ENCODE measurements at regions not wholly inside any gene's neighbourhood (a gene's known extent, or its start where the extent isn't known, plus 50 kb on each side); places are given as distances from the start of the nearest gene placed in this dataset.

- no peak for DNase-seq (ENCODE audit: low read depth in 1 of 2, low spot score in 1 of 2)
- Histone ChIP-seq H3K27me3 (ENCODE audit: insufficient read depth, poor library complexity, severe bottlenecking) (no peaks in the 10 kb centered on the region), H3K4me3 (replicated peaks; ENCODE audit: insufficient read depth, low read length) (no peak overlapping the region), H3K27ac (replicated peaks) (no peak overlapping the region)
- TF ChIP-seq REST (IDR thresholded peaks at IDR 0.05; ENCODE audit: insufficient replicate concordance, low read depth) = no peak
- no peak for TF ChIP-seq POLR2AphosphoS5 (IDR thresholded peaks at IDR 0.05; ENCODE audit: low read depth)
- no peak for TF ChIP-seq GABPA (IDR thresholded peaks at IDR 0.05; ENCODE audit: low read depth)
- no peak for TF ChIP-seq SPI1 (IDR thresholded peaks at IDR 0.05; ENCODE audit: borderline replicate concordance, low read depth)
- no peak for TF ChIP-seq CTCF (IDR thresholded peaks at IDR 0.05; ENCODE audit: insufficient read depth, low read length)
Measured at GRCh38 chr11:26011474-26011873, 320.5 kb upstream of the ANO3 start.

- no peaks in the 10 kb centered on the region for H3K27me3 ChIP-seq (ENCODE audit: insufficient read depth, poor library complexity, severe bottlenecking)
- no peak overlapping the region for H3K4me3 ChIP-seq (replicated peaks; ENCODE audit: insufficient read depth, low read length)
- no peak for DNase-seq (ENCODE audit: low read depth in 1 of 2, low spot score in 1 of 2)
- no peak overlapping the region for H3K27ac ChIP-seq (replicated peaks)
- no peak for TF ChIP-seq GABPA (IDR thresholded peaks at IDR 0.05; ENCODE audit: low read depth)
Measured at GRCh38 chr11:26014456-26015115, 317.3 kb upstream of the ANO3 start.

- Histone ChIP-seq H3K27ac (replicated peaks) (no peak overlapping the region), H3K27me3 (ENCODE audit: insufficient read depth, poor library complexity, severe bottlenecking) (no peaks in the 10 kb centered on the region), H3K4me3 (replicated peaks; ENCODE audit: insufficient read depth, low read length) (no peak overlapping the region)
- no peak for DNase-seq (ENCODE audit: low read depth in 1 of 2, low spot score in 1 of 2)
- no peak for TF ChIP-seq CTCF (IDR thresholded peaks at IDR 0.05; ENCODE audit: insufficient read depth, low read length)
- TF ChIP-seq GABPA (IDR thresholded peaks at IDR 0.05; ENCODE audit: low read depth) = no peak
- TF ChIP-seq SPI1 (IDR thresholded peaks at IDR 0.05; ENCODE audit: borderline replicate concordance, low read depth) = no peak
- TF ChIP-seq POLR2AphosphoS5 (IDR thresholded peaks at IDR 0.05; ENCODE audit: low read depth) = no peak
Measured at GRCh38 chr11:26017322-26017860, 314.5 kb upstream of the ANO3 start.

GRCh38 chr11:26017903-26018302, 314.0 kb upstream of the ANO3 start:
- Histone ChIP-seq H3K27me3 (ENCODE audit: insufficient read depth, poor library complexity, severe bottlenecking) (no peaks in the 10 kb centered on the region), H3K4me3 (replicated peaks; ENCODE audit: insufficient read depth, low read length) (no peak overlapping the region), H3K27ac (replicated peaks) (no peak overlapping the region)
- TF ChIP-seq POLR2AphosphoS5 (IDR thresholded peaks at IDR 0.05; ENCODE audit: low read depth) (no peak), REST (IDR thresholded peaks at IDR 0.05; ENCODE audit: insufficient replicate concordance, low read depth) (no peak), SPI1 (IDR thresholded peaks at IDR 0.05; ENCODE audit: borderline replicate concordance, low read depth) (no peak), CTCF (IDR thresholded peaks at IDR 0.05; ENCODE audit: insufficient read depth, low read length) (no peak), GABPA (IDR thresholded peaks at IDR 0.05; ENCODE audit: low read depth) (no peak)
- no peak for DNase-seq (ENCODE audit: low read depth in 1 of 2, low spot score in 1 of 2)
